ENCODE measurements at regions not wholly inside any gene's neighbourhood (a gene's known extent, or its start where the extent isn't known, plus 50 kb on each side); places are given as distances from the start of the nearest gene placed in this dataset.

DNA sequence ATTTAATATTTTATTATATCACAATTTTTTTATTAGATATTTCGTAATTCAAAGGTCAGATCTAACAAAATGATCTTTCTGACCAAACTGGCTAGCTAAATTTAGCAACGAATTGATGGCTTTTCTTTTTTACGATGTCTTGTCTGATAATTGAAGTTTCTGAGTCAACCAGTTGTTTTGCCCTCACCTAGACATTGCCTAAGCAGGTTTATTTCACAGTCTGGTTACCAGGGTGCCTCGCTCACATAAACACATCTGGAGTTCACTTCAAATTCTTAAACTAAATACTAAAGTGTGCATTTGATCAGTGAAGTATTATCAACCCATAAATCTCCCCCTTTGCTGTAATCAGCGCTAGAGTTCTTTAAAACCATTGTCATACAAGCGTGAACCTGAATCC is 448.3 kb downstream of the TLE4 start:
- DNase-seq: no peak

DNA sequence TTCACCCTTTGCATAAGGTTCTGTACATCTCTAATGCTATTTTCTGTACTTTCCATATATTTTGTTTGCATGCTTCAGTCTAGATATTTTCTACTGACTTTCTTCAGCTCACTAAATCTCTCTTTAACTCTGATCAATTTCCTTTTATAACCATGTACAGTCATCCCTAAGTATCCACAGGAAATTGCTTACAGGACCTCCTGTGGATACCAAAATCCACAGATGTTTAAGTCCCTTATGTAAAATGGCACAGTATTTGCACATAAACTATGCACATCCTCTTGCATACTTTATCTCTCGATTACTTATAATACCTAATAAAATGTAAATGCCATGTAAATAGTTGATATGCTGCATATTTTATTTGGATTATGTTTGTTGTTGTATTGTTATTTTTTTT is 442.1 kb downstream of the TLE4 start:
- DNase-seq: no peak

DNA sequence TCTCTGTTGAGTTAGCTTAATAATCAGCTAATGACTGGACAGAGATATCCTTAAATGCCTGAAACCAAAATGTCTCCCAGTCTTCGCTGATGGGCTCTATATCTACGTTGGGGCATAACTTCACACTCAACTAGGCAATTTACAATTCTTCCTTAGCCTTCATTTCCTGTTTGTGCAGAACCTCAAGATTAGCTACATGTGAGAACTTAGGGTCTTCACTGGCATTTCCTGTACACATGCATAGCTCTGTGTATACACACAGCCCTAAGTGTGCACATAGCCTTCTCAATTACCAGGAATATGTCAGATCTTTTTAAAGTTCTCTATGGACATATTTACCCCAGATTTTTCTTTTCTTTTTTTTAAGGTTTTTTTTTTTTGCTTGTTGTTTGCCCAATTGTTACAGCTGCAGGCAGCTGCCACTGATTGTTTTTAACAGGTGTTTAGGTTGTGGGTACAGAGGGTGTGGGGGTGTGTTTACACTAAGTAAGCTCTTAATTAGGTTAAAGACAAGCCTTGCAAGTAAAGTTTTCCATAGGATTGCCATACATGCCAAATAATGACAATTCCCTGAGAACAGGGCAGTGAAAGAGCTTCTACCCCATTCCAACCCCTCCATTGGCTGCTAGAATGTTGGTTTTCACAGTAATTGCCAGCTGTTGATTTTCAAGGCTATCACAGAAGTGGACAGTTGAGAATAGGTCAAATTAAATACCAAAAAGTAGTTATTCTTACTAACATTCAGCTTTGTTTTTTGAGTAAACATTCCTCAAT is 441.0 kb downstream of the TLE4 start:
- DNase-seq: no peak

DNA sequence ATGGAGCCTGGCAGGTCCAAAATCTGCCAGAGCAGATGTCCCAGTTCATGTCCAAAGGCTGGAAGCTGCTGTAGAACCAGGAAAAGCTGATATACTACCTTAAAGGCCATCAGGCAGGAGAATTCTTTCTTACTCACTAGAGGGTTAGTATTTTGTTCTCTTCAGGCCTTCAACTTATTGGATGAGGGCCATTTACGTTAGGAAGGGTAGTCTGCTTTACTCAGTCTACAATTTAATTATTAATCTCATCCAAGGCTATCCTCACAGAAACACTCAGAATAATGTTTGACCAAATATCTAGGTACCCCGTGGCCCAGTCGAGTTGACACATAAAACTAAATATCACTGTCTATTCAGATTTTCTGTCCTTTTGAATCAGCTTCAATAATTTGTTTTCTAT is 437.4 kb downstream of the TLE4 start:
- no peak for DNase-seq

DNA sequence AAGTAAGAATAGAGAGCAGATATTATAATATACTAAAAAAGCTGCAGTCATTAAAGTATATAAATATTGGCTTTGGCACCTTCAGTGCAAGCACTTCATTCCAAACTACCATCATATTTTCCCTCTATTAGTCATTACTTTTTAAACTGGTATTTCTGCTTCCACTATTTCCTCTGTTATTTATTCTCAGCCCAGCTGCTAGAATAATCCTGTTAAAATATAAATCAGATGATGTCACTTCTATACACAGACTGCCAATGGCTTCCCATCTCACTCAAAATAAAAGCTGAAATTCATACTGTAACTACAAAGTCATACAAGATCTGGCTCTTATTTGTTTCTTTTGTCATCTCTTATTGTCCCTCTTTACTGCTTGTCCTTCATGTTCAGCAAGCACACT is 432.9 kb downstream of the TLE4 start:
- no peak for DNase-seq

DNA sequence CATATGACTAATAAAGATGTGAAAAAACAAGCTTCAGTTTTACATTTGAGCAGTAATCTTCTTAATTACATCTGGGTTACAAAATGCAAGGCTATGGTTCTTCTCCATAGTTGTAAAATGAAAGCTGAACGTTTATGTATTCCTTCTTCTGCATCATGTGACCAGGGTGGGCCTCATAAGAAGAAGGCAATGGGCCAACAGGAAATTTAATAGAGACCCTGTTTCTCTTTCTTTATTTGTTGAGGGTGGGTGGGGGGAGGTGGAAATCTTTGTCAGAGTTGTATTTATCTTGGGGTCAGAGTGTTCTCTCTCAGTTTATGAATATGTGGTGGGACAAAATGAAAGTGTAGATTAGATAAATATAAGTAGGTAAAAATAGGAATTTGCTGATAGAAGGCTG is 418.8 kb downstream of the TLE4 start:
- DNase-seq: no peak

DNA sequence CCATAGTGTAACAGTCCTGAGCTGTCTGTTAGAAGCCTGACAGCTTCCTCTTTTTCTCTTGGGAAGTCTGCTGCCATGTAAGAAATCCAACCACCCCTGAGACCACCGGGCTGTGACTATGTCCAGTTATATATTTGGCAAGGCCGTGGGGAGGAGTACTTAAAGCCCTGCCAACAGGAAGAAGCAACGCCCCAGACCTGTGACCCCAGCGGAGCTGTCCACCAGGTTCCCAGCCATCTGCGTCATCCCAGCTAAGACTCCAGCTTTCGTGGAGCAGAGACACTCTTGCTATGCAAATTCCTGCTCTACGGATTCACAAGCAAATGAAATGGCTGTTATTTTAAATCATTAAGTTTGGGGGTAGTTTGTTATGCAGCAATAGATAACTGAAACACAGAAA is 417.3 kb downstream of the TLE4 start:
- DNase-seq: no peak

DNA sequence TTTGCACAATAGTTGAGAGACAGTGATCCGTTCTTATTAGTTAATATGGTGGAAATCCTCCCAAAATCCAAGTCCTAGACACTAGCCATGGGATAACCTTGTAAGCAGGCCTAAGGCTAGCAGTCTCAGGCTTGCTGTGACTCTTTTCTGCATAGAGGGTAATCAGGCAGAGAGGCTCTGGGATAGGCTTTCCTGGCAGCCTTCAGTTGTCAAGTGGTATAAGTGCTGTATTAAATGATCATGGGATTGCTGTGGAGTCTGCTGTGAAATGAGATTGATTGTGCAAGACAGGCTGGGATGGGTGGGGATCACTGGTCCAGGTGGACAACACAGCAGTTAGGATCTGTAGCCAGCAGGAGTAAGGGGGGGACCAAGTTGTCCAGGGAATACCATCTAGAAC is 416.4 kb downstream of the TLE4 start:
- no peak for DNase-seq

DNA sequence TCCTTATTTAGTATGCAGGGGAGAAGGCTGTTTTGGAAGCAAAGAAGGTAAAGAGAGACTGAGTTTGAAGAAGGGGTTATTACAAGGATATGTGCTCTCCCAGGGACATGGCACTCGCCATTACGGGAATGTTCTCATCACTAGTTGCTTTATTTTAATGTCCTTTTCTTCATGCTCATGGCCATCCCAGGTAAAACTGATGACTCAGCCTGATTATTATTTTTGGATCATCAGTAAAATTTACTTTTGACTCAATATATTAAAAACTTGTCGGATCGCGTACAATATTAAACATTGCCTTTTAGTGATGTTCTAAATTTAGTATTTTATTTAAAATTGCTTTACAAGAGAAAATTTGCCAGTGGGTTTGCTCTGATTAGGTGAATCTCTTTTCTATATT is 414.7 kb downstream of the TLE4 start:
- DNase-seq: no peak

DNA sequence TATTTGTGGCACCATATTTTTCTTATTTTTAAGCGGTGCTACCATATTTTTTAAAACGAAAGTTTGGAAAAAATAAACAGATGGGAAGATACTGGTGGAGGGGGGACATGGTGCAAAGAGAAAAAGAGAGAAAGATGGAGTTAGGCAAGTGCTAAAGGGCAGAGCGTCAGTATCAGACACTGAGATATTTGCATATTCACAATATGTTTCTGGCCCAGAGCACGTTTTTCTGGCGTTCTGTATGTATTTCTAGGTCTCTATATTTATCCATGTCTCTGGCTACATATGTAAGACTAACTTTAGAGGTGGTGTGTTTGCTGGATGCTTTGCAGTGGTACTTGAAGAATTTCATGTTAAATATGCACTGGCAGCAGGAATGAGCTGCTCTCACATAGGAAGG is 414.0 kb downstream of the TLE4 start:
- no peak for DNase-seq

DNA sequence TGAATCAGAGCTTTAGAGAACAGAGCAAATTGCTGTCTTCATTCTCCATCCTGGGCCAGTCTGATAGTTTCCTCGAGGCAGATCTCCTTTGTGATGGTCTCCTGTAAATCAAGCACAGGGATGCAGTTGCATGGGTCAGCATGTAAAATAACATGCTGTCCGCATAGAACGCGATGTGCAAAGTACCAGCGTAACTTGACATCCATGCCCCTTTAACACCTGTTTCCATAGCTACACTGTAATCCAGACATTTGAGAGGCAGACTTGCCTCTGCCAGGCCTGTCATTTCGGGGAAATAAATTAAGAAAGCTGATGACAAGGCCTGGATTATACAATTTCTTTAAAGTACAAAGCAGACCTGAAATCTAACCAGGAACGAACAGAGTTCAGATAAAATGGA is 413.5 kb downstream of the TLE4 start:
- no peak for DNase-seq

DNA sequence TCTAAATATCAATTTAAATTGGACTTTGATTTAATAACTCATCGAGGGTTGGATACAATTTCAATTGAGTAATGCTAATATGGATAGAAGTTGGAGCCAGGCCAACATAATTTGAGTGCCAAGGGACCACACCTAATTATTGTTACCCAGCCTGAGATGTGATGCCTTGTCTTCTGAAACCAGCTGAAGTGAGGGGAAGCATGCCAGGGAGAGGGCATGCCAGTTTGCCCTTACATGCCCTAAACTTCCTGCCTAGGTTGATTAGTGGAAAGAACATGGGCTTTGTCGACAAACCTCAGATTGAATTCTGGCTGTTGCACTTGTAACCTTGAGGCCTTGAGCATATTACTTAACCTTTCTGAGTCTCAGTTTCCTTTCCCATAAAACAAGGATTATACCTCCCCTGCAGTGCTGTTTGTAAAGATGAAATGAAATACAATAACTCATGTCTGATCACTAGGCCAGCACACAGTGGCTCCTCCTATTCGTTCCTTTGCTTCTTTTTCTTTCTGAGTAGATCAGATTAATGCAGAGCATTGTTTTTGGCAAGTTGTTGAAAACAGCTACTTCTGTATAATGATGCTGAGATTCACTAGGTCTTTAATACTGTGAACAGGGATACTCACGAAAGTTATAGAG is 412.8 kb downstream of the TLE4 start:
- DNase-seq: no peak

DNA sequence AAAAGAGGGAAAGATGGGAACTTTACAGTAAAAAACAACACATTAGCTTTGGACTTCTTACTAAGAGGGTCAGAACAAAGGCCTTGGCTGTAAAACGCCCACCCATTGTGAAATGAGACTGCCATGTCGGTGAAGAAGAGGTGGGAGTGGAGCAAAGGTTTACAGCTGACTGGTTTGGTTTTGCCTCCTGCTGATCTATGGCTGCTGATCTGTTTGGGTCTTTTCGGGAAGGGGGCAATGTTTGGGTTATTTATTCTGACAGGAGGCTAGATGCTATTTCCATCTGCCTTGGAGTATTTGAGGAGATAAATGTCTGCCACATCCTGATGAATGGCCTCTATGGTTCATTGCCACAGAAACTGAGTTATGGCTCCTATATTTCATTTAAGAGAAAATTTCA is 408.7 kb downstream of the TLE4 start:
- DNase-seq: no peak

DNA sequence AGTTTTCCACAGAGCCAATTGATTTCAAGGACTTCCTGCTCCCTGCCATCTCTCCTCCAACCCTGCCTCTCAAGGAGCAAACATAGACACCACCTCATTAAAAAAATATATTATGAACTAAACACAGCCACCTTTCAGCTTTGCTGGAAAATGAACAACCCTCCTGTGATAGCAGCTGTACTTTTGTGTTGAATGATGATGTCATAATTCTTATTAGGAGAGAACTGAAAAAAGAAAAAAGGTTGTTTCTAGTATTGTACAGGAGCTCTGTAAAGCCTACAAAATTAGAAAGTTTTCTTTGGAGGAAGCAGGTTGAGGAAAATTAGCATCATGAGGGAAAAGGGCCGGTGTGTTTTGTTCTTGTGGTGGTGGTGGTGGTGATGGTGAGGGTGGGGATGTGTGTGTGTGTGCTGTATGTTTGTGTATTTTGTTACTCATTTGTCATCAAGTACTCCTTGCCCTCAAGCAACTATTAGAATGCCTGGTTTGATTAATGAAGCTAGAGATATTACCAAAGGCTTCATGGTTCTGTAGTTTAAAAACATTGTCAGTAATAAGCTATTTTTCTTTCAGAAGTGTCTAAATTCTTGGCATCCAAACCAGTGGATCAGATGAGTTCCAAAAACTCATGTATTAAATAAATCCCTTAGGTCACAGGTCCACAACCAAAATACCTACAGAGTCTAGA is 405.9 kb downstream of the TLE4 start:
- DNase-seq: no peak

DNA sequence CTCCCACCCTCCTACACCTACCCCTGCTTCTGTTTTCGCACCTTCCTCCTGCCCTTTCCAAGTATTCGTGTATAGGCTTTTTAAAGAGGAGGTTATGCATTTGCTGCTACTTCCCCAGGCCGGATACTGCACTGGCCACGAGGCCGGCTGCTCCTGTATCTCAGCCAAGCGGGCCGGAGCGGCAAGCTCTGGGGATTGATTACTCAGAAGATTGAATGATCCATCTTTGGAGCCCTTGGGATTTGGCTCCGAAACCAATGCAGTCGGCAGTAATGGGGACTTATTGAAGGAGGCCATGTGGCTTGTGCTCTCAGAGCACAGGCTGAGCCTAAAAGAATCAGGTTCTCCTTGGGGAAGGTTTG is 405.3 kb downstream of the TLE4 start:
- DNase-seq: no peak

DNA sequence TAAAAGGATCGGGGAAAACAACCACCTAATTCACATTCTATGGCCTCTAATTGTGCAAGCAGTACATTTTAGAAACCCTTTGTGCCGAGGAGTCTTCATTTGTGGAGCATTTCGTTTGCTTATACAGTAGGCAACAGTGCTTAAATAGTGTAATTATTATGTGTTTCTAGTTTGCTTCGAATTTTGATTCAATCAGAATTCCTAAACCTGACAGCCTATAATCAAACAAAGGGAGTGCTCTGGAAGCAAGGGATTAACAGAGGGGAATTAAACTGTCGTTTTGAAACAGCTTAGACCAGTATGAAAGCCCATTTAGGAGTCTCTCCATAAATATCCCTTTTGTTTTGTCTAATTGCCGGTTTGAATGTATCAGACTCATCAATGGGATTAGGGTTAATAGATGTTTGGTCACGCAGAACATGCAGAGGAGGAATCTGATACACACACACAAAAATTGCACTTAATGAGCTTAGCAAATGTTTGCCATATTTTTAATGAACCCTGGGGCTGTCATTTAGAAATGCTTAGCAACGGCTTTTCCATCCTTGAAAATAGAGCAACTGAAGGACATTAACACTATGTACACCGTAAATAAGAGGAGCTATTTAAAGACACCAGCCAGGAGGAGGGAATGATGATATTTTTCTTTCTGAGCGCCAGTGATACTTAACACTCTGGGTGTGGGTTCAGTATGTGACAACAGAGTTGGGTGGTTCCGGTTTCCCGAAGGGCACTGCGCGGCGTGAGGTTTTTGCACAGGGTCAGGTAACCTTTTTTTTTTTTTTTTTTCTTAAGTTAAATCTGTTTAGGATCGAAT is 404.7 kb downstream of the TLE4 start:
- no peak for DNase-seq

DNA sequence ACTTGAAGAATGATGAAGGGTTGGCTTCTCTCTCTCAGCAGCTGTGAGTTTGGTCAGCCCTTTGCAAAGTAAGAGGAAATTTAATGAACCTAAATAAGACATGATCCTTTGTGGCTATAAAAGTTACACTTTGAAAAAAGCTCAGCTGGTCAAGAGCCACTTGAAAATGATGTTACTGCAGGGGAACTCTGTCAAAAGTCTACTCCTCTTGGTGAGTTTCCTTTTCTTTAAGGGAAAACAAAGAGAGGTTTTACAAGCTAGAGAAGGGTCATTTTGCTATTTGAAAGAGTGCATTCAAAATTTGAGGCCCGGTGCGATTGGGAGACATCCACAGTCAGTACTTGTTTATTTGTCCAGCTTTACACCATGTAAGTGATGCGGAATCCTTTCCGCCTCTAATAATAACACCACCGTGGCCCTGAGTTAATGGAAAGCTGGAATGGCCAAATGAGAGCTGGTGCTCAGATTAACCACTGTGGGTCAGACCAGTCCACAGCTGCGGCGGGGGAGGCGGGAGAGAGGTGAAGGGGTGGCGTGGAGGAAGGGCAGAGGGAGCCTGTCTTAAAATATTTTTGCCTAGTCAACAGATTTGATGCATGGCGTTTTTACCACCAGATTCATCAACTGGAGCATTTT is 404.0 kb downstream of the TLE4 start:
- no peak for DNase-seq

DNA sequence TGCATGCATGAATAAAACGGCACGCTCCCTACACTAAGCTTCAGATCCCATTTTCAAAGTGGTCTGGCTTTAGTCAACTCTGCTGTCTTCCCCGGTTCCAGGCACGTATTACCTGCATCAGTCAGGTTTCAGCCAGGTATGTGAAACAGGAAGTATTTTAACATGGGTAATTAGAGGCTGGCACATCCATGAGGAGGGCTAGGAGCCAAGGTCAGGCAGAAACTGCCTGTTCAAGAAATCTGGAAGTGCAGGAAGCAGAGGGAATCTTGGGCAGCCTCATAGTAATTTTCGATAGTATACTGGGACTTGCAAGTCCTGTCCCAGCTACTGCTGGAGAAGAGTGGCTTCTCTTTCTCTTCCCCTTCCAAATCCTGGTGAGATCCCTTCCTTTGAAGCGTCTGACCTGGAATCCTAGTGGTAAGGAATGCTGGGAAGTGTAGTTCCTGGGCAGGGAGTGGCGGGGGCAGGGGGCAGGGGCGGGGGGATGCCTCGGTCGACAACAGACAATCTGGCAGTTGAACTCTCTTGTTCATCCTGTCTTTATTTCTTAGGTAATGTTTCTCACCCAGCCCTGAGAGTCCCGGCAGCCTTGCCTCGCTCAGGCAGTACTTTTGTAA is 403.1 kb downstream of the TLE4 start:
- DNase-seq: no peak

DNA sequence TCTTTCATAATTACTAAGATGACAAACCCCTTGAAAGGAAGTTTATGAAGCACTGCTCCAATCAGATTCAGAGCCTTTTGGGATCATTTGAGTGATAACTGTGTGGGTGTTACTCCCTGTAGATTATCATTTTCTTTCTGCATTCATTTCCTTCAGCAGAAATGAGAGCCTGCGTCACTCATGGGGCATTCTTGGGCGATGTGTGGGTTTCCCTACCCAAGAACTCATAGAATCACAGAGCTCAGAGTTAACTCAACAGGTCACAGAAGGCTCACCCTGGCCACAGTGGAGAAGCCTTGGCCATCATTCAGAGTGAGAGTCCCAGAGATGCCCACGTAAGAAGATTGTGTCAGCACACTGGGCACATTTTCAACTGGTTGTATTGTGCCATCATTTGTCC is 401.9 kb downstream of the TLE4 start:
- DNase-seq: no peak

DNA sequence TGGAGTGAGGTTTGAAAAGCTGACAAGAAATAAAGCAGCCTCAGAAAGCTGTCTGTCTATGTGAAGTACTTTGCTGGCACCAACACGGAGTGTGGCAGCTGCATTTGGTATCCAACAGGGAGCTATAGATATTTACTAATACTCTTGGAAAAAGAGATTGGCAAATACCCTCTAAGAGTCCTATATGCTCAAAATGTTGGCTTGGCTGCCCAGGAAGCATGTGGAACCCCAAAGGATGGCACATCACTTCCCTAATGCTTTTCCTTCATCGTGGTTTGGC is 398.3 kb downstream of the TLE4 start:
- DNase-seq: no peak

DNA sequence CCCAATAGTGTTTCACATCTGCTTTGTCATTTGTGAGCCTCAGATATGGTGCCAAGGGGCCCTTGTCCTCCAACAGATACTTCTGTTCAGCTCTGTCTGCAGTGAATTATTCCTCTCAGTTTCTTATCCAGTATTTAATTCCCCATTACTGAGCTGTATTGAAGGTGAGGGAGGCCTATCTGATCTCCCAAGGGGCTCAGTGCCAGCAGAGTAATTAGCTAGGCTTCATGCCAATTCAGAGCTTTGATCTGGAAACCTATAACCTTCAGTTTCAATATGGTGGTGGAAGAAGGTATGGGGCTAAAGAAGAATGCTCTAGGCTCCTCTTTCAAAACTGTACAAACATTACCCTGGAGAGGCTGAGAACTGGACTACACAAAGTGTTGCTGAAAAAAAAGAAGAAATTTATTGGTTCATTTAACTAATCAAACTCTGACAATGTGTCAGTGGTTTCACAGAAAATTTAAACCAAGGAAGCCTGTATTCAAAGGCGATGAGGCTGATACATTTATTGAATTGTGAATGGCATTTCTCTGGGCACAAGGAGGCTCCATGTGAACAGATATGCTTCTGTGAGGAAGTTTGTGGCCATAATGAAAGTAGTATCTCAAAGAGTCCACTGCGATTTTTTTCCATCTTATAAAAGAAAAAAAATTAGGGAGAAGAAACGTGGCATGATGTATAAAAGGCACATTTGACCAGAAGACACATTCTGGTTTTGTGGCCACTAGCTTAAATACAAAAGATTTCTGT is 397.8 kb downstream of the TLE4 start:
- DNase-seq: no peak

DNA sequence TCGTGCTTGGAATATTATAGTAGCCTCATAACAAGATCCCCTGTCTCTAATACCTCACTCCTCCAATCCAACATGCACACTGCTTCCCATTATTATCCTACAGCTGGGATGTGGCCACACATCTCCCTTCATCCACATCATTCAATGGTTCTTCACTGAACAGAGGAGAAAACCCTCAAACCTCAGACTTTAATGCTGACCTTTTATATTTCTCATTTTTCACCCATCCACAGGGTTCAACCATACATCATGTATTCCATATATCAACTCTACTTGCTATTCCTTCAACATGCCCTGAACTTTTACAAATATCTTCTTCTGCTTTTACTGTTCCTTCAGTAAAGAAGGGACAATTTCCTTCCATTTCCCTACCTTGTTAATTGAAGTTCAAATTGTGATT is 396.8 kb downstream of the TLE4 start:
- DNase-seq: no peak

Data from activated CD4-positive, alpha-beta T cell treated with anti-CD3 and anti-CD28 coated beads for 48 hours (primary cell).